HG02623 (cell line): ENCODE measurements at regions not wholly inside any gene's neighbourhood (a gene's known extent, or its start where the extent isn't known, plus 50 kb on each side); places are given as distances from the start of the nearest gene placed in this dataset.
"Not testable (repeated sequence)": the region's sequence is repeated elsewhere in the genome, so short reads cannot be mapped to it uniquely, and the experiment has no call there.

Source experiments
- ATAC-seq: cut with Tn5 transposase; IDR thresholded peaks from one replicate; pipeline ENCODE4 v1.9.1; 2021; ENCODE audit warnings: moderate library complexity; ENCODE audit not compliant: unreplicated experiment

DNA sequence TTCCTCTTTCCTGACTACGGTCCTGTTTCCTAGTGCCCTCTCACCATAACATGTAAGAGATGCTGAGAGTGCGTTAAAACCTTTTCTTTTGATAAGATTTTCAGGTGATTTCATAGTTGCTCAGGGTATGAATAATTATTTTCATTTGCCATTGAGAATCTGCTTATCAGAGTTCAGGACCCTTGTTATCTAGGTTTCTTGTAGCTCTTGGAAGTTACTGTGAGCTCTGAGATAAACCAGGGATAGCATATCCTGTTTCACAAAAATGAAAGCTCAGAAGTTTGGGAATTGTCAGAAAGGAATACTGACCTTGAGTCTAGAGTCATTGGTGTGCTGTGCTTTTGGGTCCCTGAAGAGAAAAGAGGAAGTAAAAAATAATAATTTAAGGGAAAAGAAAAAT, 76.8 kb upstream of the PRKG1 start:
- ATAC-seq: no peak

DNA sequence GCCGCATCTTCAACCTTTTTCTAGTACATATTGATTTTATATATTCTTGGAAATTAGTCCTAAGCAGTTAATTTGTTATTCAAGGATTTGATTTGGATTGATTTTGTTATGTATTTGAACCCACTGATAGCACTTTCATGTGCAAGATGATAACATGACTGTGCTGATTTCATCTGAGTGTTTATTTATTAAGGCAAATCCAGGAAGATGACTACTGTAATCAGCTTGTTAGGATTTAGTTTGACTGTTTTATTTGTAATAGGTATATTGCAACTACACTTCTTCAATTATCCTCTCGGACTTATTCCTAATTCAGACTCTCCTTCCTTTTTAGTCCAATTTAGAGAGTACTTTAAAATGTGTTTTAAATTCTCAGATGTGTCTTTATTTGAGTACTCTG, 75.1 kb upstream of the PRKG1 start:
- no peak for ATAC-seq

DNA sequence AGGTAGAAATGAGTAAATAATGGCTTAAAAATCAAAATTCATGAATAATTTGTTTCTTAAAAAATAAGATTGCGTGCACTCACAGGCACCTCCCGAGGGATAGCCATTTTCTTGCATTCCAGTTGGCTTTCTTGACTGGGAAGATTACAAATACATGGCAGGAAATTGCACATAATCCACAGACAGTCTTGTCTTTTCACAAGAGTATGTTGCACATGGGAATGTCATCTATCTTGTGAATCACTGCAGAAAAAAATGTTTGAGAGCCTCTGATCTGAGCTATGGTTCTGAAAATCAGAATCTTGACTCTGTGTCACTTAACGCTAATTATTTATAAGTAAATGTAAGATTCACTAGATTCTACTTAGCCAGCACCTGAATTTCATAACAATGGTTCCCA, 74.1 kb upstream of the PRKG1 start:
- no peak for ATAC-seq

DNA sequence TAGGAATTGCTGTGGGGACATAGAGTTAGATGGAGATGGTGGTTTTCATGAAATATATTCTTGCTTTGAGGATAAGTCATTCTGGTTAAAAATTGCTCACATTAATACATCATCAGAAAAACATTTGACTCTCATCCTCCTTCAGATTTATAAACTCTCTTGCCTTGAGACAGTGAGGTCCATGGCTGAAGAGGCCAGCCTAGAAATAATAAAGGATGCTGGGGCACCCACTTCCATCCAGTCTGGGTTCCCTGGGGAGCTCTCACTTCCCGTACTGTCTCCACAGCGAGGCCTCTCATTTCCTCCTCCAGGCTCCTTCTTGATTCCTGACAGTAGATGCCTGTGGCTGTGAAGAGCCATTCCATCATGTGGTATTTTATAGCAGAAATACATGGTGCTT, 73.3 kb upstream of the PRKG1 start:
- ATAC-seq: no peak

DNA sequence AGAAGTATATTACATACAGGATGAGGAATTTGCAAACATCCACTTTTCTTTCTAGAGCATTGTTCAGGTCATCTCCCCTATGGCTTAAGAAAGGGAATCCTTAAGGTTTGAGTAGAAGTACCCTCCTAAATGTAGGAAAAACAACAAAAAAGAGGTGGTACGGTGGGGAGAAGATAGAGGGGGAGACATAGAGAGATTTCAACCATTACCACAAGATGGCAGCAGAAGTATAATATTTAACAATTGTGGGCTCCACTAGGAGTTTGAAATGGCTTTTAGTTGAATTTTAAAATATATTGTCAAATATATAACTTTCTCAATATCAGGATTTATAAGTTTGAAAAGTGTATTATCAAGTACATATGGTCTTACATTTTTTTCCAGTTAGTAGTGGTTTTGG, 72.7 kb upstream of the PRKG1 start:
- ATAC-seq: no peak

DNA sequence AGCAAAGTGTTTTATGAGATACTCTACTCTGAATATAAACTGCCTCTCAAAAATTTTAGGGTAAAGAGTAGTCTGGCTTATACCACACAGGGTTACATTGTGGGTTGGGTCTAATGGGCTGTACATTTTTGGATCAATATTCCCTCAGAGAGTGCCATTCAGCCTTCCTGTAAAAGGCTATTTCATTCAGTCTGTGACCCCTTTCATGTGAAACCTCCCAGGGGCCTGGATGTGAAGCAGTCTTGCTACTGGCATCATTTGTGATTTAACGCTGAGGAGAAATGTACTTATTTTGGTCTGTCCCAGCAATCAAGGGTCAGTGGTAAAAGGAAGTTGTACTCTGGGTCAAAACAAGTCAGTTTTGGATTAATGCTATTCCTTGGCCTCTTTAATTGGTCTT, 71.8 kb upstream of the PRKG1 start:
- ATAC-seq: no peak

DNA sequence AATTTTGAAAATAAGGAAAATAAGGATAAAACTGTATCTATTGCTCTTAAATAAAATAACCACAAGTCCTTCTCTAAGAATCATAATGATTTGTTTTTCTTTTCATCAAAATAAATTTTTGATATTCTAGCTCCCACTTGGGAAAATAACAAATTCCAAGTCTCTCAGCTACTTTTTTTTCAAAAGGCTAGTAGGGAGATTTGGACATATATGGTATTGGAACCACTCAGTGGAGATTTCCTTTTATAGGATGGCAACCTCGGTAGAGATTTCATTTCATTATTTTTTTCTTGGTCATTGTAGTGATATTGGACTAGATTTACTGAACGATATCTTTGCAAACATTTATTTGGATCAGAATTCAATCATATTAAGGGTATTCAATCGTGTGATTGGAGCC, 69.5 kb upstream of the PRKG1 start:
- ATAC-seq: no peak

DNA sequence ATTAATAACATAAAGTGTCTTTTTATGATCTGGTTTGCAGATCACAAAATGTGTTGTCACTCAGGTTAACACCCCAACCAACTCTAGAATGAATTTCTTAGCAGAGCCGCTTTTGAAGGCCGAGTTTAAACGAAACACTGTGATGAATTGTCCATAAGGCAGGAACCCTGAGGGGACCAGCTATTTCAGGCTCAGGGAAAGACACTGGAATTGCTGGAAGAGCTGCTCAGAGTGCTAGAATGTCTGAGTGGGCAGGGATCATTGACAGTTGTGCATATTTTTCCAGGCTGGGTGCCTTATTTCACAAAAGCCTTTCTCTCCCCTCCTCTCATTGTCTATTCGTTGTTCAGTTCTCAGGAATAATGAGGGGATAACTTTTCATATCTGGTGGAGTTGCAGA, 68.7 kb upstream of the PRKG1 start:
- no peak for ATAC-seq

DNA sequence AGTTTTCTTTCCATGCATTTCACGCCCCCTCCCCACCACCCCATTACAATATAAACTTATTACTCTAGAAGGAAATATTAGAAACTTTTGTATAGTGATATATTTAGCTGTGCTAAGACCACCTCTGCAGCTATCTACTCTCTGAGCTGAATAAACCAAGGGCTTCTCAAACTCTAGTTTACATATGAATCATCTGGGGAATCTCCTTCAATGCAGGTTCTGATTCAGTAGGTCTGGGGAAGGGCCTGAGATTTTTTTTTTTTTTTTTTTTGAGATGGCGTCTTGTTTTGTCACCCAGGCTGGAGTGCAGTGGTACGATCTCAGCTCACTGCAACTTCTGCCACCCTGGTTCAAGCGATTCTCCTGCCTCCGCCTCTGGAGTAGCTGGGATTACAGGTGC, 67.6 kb upstream of the PRKG1 start:
- ATAC-seq: no peak

DNA sequence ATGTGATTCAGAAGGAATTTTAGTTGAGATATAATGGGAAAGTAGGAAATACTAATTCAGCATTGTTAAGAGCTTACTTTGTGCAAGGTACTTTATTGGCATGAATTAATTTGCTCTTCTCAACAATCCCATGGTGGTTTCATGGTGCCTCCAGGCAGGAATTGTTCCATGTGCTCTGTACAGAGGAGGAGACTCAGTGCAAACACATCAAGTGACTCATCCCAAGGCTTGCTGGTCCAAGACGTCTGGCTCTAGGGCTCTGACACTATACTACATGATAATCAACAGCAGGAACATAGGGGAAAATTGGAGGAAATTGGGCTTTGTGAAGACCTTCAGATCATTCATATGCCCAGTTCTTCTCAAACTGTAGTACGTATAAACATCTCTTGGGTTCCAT, 66.5 kb upstream of the PRKG1 start:
- ATAC-seq: no peak

DNA sequence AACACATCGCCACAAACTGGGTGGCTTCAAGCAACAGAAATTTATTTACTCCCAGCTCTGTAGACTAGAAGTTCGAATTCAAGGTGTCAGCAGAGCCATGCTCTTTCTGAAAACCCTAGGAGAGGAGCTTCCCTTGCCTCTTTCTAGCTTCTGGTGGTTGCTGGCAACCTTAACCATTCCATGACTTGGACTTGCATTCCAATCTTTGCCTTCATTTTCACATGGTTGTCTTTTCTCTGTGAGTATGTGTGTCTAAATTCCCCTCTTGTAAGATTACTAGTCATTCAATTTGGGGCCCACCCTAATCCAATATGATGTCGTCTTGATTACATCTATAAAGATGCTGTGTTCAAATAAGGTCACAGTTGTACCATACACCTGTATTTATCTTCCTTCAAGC, 65.9 kb upstream of the PRKG1 start:
- no peak for ATAC-seq

DNA sequence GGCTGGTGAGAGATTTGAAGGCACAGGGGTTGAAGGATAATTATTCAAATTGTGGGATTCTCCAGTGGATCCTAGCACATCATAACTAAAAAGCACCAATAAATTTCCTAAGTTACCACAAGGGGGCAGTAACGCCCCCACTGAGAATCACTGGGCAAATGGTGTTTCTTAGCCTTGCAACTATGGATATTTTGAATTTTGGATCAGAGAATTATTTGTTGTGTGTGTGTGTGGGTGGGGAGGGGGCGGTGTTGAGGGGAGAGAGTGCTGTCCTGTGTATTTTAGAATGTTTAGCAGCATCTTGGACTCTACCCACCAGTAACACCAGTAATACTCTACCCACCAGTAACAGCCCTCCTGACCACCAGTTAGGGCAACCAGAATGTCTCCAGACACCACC, 63.3 kb upstream of the PRKG1 start:
- peak; percentile 57 for ATAC-seq

DNA sequence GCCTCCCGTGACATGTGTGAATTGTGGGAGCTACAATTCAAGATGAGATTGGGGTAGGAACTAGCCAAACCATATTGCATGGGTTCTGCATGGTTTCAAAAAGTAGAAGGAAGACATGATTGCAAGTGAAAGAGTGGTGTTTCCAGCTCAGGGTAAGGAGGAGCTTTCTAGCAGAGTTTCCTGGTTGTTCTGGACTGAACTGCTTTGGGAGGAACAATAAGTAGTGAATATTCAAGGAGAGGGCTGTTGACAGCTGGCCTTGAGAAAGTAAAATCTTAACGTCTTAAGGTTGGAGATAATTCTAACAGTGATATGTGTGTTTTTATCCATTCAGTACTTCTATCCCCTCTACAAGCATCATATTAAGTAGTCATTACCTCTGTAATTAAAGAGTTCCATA, 62.2 kb upstream of the PRKG1 start:
- no peak for ATAC-seq

DNA sequence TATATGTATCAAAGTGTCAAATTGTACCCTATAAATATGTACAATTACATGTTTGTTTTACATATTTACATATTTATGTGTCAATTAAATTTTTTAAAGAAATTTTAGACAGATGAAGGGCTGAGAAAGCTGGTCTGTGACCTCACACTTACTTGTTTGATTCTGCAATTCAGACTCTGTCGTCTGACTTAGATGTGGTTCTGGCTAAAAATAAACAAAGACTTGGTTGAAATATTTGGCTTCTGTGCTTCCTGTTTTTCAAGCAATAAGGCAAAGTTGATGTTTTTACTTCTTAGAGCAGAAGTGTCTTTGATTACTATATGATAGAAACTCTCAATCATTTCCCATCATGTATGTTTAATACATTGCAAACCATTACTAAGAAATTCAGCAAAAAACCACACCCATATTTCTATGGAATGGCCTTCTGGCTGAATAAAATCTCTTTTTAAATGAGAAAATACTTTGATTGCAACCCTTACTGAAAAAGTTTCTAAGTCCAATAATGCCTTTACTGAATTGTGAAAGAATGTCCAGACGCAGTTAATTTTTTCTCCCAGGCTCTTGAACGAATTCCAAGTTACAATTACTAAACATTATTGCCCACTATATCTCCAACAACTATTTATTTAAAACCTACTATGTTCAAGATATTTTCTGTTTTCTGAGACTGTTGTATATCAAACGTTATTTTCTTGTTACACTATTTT, 59.5 kb upstream of the PRKG1 start:
- no peak for ATAC-seq

DNA sequence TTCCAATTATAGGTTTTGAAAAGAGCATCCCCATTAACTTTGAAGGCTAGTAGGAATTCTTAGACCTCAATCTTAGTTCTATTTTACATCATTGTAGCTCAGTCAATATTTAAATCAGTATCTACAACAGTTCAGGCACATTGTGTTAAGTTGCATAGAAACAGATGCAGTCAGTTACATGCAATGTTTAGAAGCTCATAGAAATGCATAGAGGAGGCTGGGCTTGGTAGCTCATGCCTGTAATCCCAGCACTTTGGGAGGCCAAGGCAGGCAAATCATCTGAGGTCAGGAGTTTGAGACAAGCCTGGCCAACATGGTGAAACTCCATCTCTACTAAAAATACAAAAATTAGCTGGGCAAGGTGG, 58.9 kb upstream of the PRKG1 start:
- not testable (repeated sequence) for ATAC-seq

DNA sequence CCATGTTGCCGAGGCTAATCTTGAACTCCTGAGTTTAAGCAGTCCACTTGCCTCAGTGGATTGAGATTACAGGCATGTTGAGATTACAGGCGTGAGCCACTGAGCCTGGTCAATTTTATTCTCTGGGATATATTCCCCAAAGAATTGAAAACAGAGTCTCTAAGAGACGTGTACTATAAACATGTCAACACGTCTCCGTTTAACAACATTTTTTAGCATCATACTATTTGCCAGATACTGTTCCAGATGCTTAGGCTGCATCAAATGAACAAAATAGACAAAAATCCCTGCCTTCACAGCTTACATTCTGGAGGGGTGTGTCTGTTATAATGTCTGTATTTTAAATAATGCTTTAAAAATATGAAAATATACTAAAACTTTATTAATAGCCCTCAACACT, 54.1 kb upstream of the PRKG1 start:
- ATAC-seq: no peak

DNA sequence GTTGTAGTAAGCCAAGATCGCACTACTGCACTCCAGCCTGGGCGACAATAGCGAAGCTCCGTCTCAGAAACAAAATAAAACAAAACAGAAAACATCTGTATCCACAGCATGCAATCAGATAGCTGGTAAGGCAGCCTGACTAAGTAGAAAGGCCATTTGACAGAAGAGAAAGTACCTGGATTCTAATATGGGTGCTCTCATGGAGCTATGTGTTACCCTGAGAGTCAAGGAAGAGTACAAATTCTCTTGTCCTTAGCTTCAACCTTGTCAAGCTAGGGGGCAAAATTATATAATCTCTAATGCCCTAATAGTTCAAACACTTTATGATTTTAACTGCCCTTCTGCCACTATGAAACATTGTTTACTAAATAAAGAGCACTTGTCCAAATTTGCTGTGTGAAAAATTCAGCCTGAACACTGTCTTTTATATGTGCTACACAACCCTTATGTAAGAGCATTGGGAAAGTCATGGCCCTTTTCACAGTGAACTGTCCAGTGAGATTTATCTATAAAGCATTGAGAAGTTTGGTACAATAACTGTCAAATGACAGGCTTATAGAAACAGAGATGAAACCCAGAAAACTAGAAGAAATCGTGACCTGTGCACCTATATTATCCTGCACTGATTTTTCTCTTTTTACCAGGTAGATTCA, 51.2 kb upstream of the PRKG1 start:
- no peak for ATAC-seq

DNA sequence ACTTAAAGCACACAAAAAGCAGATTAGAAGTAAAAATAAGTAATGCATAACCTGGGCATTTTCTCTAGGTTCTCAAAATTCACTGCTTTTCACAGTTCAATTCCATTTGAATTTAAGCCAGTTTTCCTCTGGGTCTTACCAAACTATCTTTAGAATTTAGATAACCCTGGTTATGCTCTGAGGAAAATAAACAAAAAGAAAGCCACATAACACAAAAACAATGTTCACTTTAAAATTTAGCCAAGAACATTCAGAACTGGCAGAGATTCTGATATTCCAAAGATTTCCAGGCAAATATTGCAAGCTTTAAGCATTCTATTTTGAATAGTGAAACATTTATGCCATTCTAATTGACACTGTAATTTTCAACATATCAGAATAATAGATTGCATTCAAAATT, 50.7 kb upstream of the PRKG1 start:
- ATAC-seq: no peak
